MM.1S (cell line): ENCODE measurements at regions not wholly inside any gene's neighbourhood (a gene's known extent, or its start where the extent isn't known, plus 50 kb on each side); places are given as distances from the start of the nearest gene placed in this dataset.

Experiments
- CTCF ChIP-seq: fragments of 300-600 bp; sonication (generic); IDR thresholded peaks from 2 replicates; pipeline ENCODE4 v1.5.1; 2016; ENCODE audit warnings: antibody characterized with exemption, low read length, mixed read lengths
- EZH2phosphoT487 ChIP-seq: fragments of 300-600 bp; sonication (generic); IDR thresholded peaks from 2 replicates; pipeline ENCODE4 v1.6.1; 2018; ENCODE audit warnings: antibody characterized with exemption, low read length

- TF ChIP-seq CTCF (no peak), EZH2phosphoT487 (no peak)
Observed at GRCh38 chr18:41783879-41784278, 171.2 kb upstream of the PIK3C3 start.
